Activated CD4-positive, alpha-beta T cell treated with anti-CD3 and anti-CD28 coated beads, Interleukin-10, Interleukin-2, amounts not matched to agents 100 ng/mL and 50 ng/mL, durations not matched to agents 16 hours and 8 hours (primary cell): ENCODE measurements at regions not wholly inside any gene's neighbourhood (a gene's known extent, or its start where the extent isn't known, plus 50 kb on each side); places are given as distances from the start of the nearest gene placed in this dataset.

Experiments
- DNase-seq: peaks from one replicate; pipeline ENCODE4 v3.0.0-alpha.2; 2020

GRCh38 chr3:25117005-25117593 is 311.0 kb upstream of the RARB start:
- no peak for DNase-seq

GRCh38 chr3:25119682-25120081 is 308.4 kb upstream of the RARB start:
- DNase-seq, result no peak

GRCh38 chr3:25120665-25121064 is 307.4 kb upstream of the RARB start:
- no peak for DNase-seq

GRCh38 chr3:25125201-25125600 is 302.9 kb upstream of the RARB start:
- DNase-seq, result no peak

- no peak for DNase-seq
Observed at GRCh38 chr3:25128735-25129134, 299.3 kb upstream of the RARB start.

- no peak for DNase-seq
Observed at GRCh38 chr3:25130724-25131520, 297.1 kb upstream of the RARB start.

- no peak for DNase-seq
Observed at GRCh38 chr3:25133588-25133987, 294.5 kb upstream of the RARB start.

- no peak for DNase-seq
Observed at GRCh38 chr3:25137606-25138005, 290.5 kb upstream of the RARB start.

GRCh38 chr3:25139267-25139666 is 288.8 kb upstream of the RARB start:
- no peak for DNase-seq

- no peak for DNase-seq
Observed at GRCh38 chr3:25142609-25143355, 285.3 kb upstream of the RARB start.

GRCh38 chr3:25143356-25144025 is 284.6 kb upstream of the RARB start:
- DNase-seq, result no peak

GRCh38 chr3:25144430-25144829 is 283.6 kb upstream of the RARB start:
- no peak for DNase-seq

GRCh38 chr3:25145176-25145575 is 282.9 kb upstream of the RARB start:
- DNase-seq, result no peak

GRCh38 chr3:25150199-25150598 is 277.9 kb upstream of the RARB start:
- no peak for DNase-seq

GRCh38 chr3:25151281-25151902 is 276.7 kb upstream of the RARB start:
- no peak for DNase-seq

GRCh38 chr3:25151903-25152295 is 276.2 kb upstream of the RARB start:
- DNase-seq, result no peak

GRCh38 chr3:25153136-25153535 is 274.9 kb upstream of the RARB start:
- no peak for DNase-seq

GRCh38 chr3:25153561-25153960 is 274.5 kb upstream of the RARB start:
- DNase-seq, result no peak

GRCh38 chr3:25155652-25156471 is 272.2 kb upstream of the RARB start:
- DNase-seq, result no peak

- no peak for DNase-seq
Observed at GRCh38 chr3:25156626-25157025, 271.4 kb upstream of the RARB start.

GRCh38 chr3:25165306-25165705 is 262.8 kb upstream of the RARB start:
- no peak for DNase-seq

GRCh38 chr3:25166016-25166415 is 262.0 kb upstream of the RARB start:
- DNase-seq, result no peak
